NCI-H2196 (cell line): ENCODE measurements at regions not wholly inside any gene's neighbourhood (a gene's known extent, or its start where the extent isn't known, plus 50 kb on each side); places are given as distances from the start of the nearest gene placed in this dataset.
A peak's percentile ranks its signal among the peaks of the same experiment; 100 is the strongest.
"Not testable (repeated sequence)": the region's sequence is repeated elsewhere in the genome, so short reads cannot be mapped to it uniquely, and the experiment has no call there.

Source experiments
- DNase-seq: peaks from one replicate; lab custom pipeline; 2025; ENCODE audit not compliant: unreplicated experiment; lab: John Stamatoyannopoulos, UW

GRCh38 chr16:19980632-19981265 is 92.9 kb downstream of the GPR139 start:
- no peak for DNase-seq

DNA sequence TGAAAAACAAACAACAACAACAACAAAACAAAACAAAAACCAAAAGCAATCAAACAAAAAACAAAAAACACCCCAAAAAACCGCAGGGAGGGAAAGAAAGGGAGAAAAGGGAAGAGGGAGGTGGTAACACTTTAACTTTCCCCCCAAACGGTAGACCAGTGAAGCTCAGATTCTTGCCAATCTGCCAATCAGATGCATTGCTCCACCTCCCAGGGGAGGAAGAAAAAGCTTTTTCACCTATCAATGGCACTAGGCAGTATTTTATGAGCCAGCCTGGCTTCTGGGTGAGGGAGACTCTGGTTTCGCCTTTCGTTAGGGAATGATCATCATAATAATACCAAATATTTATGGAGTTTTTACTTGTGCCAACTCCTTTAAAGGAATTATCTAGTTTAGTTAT is 94.1 kb downstream of the GPR139 start:
- DNase-seq: no peak

DNA sequence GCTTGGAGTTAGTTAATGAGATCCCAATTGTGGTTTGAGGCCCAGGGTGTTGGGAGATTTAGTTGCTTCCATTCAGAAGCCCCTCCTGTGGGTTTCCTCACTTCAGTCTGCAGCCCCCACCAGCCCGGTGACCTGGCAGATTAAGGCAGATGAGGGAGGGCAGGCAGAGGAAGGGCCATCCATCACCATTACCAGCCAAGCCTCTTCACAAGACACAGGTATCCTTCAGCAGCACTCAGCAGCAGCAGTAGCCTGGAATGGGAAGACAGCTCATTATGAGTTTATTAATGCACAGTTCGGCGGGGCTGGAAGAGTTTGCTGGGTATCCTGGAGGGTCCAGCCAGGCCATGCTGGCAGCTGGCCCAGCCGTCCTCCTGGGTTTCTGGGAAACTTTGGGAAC is 90.0 kb upstream of the GPRC5B start:
- no peak for DNase-seq

- DNase-seq: no peak
These were observed 87.5 kb upstream of the GPRC5B start for GRCh38 chr16:19972111-19972510.

DNA sequence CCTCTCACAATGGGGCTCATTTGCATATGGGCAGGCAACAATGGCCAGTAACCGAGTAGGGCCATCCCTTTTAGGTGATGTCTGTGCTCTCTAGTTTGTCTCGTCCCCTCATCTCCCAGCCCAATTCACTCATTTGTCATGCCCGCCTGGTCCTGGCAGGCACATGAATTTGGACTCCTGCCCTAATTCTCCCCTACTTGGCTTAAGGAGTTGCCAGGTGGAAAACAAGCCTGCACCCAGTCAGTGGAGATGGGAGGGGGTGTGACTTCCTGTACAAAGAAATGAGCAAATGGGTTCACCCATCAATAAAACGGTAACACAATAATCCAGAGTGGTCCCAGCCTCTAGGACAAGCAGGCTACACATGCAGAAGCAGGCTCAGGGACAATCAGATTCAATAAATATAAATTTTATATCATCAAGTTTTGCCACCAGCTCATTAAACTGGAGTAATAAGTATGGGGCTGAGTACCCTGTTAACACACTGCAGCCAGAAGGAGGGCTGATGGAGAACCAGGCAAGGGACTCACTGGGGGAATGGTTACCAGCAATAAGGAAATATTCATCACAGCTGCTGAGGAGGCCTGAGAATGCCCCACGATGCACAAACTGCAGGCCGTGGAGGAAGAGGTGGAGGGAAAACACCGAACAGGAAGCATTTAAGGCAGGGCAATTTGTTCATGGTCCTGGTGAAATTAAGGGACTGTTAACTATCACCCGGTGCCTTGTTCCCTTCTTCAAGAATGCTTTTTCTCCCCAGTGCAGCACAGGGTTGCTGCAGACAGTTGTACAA is 84.4 kb upstream of the GPRC5B start:
- peak; percentile 59 for DNase-seq

GRCh38 chr16:19967963-19968362 is 83.3 kb upstream of the GPRC5B start:
- DNase-seq: no peak

- no peak for DNase-seq
These were observed 82.9 kb upstream of the GPRC5B start for GRCh38 chr16:19967561-19967960.

- peak; percentile 92 for DNase-seq
These were observed 78.7 kb upstream of the GPRC5B start for GRCh38 chr16:19963301-19963700.

- DNase-seq: no peak
These were observed 75.5 kb upstream of the GPRC5B start for GRCh38 chr16:19960183-19960582.

GRCh38 chr16:19959736-19960135 is 75.1 kb upstream of the GPRC5B start:
- DNase-seq: no peak

GRCh38 chr16:19955896-19956295 is 71.2 kb upstream of the GPRC5B start:
- DNase-seq: not testable (repeated sequence)

DNA sequence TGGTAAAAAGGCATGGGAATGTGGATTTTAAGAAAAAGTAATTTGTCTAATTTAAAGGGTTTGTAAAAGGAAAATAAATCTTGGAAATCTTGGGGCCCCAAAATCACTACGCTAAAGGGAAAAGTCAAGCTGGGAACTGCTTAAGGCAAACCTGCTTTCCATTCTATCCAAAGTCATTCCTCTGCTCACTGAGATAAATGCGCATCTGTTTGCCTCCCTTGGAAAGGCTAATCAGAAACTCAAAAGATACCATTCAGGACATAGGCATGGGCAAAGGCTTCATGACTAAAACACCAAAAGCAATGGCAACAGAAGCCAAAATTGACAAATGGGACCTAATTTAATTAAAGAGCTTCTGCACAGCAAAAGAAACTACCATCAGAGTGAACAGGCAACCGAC is 70.4 kb upstream of the GPRC5B start:
- not testable (repeated sequence) for DNase-seq

DNA sequence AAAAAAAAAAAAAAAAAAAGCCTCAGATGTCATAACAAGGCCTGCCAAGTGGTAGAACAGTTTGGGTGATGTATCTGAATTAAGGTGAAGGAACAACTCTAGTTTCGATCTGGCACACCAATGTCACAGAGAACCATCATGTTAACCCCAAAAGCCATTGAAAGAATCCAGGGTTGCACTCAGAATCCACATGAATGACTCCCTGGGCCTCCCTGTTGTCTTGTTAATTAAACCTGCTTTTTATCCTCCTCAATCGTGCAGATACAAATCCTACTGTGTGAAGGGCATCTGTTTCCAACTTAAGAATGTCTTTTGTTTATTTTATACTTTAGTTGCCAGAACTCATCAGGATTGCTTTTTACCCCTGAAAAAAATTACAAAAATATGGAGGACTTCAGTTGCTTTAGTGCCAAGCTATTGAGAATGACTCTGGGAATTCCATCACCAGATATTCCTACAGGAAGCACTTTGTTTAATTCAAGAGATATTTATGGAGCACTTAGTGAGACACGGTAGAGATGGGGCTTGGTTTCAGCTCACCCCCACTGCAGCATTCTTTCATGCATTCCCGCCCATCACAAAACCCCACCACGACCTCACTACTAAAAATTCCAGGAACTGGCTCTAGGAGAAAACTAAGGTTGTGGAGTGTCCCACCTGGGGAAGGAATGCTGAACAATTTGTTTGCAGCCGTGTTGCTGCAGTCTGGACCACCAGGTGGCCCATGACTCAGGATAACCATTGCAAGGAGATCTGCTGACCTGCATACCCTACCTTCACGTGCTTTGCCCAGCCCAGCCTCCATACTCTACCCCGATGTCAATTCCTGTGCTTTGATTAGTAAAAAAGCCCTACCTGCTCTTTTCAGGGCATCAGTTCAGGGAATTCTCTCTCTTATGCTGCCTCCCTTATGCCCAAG is 63.8 kb upstream of the GPRC5B start:
- DNase-seq: no peak

- no peak for DNase-seq
These were observed 61.3 kb upstream of the GPRC5B start for GRCh38 chr16:19945934-19946333.

DNA sequence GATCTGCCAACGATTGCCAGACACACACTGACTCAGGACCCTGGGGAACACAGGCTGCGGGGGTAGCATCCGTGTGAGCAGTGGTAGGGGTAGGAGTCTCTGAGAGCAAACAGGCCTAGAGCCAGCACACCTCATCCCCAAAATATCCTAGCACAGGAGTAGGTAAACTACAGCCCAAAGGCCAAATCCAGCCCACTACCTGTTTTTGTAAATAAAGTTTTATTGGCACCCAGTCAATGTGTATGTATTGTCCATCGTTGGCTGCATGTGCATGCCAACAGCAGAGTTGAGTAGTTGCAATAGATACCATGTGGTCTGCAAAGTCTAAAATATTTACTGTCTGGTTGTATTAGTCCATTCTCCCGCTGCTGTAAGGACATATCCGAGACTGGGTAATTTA is 55.5 kb upstream of the GPRC5B start:
- no peak for DNase-seq

GRCh38 chr16:19939553-19939952 is 54.9 kb upstream of the GPRC5B start:
- DNase-seq: no peak

DNA sequence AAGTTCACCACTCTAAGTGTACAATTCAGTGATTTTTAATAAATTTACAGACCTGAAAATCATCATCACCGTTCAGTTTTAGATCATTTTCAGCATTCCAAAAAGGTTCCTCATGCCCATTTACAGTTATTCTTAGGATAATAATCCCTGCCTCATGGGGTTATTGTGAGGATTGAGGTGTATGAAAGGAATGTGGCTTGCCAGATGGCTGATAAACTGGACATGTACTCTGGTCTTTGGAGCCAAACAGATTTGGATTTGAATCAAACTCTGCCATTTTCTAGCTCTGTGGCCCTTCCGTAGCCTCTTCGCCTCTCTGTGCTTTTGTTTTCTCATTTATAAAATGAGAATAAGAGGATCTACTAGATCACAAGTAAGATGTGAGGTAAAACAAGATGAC is 53.9 kb upstream of the GPRC5B start:
- no peak for DNase-seq

DNA sequence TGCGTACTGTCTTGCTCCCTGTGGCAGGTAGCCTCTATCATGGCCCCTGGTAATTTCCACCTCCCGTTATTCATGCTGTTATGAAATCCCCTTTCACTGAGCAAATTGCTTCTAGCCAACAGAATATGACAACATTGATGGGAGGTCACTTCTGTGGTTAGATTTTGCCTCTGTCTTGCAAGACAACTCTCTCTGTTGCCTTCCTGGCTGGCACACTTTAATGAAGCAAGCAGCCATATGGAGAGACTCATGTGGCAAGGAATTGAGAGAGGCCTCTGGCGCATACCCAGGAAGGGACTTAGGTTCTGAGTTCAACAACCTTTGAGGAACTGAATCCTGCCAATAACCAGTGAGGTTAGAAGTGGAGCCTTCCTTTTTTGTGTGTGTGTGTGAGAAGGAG is 51.8 kb upstream of the GPRC5B start:
- DNase-seq: no peak

DNA sequence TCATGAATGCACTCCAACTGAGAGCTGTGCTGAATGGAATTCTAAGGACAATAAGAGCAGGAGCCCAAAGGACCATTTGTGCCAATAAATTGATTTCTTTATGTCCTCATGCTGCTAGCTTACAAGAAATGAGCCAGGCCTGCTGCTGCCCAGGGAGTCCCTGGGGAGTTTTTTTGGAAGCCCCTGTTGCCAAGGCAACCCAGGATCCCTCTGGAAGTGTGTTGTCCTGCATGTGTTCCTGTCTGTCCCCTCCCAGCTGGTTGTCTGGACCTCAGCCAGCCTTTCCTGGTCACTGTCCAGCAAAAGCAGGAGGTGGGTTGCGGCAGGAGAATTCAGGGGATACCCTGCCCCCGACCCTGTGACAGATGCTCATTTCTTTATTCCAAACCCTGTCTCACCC is 51.0 kb upstream of the GPRC5B start:
- peak; percentile 48 for DNase-seq
